Nephron progenitor cell (in vitro differentiated cells): ENCODE measurements at regions not wholly inside any gene's neighbourhood (a gene's known extent, or its start where the extent isn't known, plus 50 kb on each side); places are given as distances from the start of the nearest gene placed in this dataset.
"Not testable (repeated sequence)": the region's sequence is repeated elsewhere in the genome, so short reads cannot be mapped to it uniquely, and the experiment has no call there.

Experiments
- DNase-seq: peaks from one replicate; pipeline ENCODE4 v3.0.0; 2021
- H3K27ac Mint-ChIP-seq: 2 replicates; pipeline ENCODE4 v1.8.0; 2021; ENCODE audit warnings: mild to moderate bottlenecking, moderate library complexity, mixed read lengths
- H3K27me3 Mint-ChIP-seq: 2 replicates; pipeline ENCODE4 v1.8.0; 2021; ENCODE audit warnings: mild to moderate bottlenecking, low read depth, mixed read lengths; ENCODE audit not compliant: poor library complexity
- H3K36me3 Mint-ChIP-seq: 2 replicates; pipeline ENCODE4 v1.8.0; 2021; ENCODE audit warnings: low read depth, mixed read lengths
- H3K4me1 Mint-ChIP-seq: 2 replicates; pipeline ENCODE4 v1.8.0; 2021; ENCODE audit warnings: mixed read lengths
- H3K4me3 Mint-ChIP-seq: 2 replicates; pipeline ENCODE4 v1.8.0; 2021; ENCODE audit warnings: mild to moderate bottlenecking, moderate library complexity, mixed read lengths
- H3K9me3 Mint-ChIP-seq: 2 replicates; pipeline ENCODE4 v1.8.0; 2021; ENCODE audit warnings: mild to moderate bottlenecking, moderate library complexity, mixed read lengths
- CTCF ChIP-seq: fragments of 200-600 bp; sonication (generic); IDR thresholded peaks from 2 replicates; pipeline ENCODE4 v1.5.0; 2021; ENCODE audit warnings: antibody characterized with exemption

GRCh38 chr13:52324831-52325230, 81.1 kb downstream of the THSD1 start:
- not testable (repeated sequence) for H3K9me3 Mint-ChIP-seq, H3K4me1 Mint-ChIP-seq, DNase-seq, H3K27ac Mint-ChIP-seq, H3K4me3 Mint-ChIP-seq, H3K36me3 Mint-ChIP-seq, H3K27me3 Mint-ChIP-seq

GRCh38 chr13:52319876-52320275, 86.1 kb downstream of the THSD1 start:
- no peak overlapping the region for H3K4me3 Mint-ChIP-seq
- H3K36me3 Mint-ChIP-seq, result no peaks in the 10 kb centered on the region
- H3K27me3 Mint-ChIP-seq, result peaks cover 3% of the 10 kb centered on the region
- H3K9me3 Mint-ChIP-seq, result no peaks in the 10 kb centered on the region
- peaks cover 4% of the 10 kb centered on the region for H3K4me1 Mint-ChIP-seq
- H3K27ac Mint-ChIP-seq, result no peak overlapping the region
- TF ChIP-seq CTCF, result no peak
- DNase-seq, result no peak

GRCh38 chr13:52309833-52310232, 96.1 kb downstream of the THSD1 start:
- not testable (repeated sequence) for DNase-seq, H3K4me3 Mint-ChIP-seq, H3K27ac Mint-ChIP-seq, H3K36me3 Mint-ChIP-seq, H3K27me3 Mint-ChIP-seq, H3K4me1 Mint-ChIP-seq
- peaks cover 37% of the 10 kb centered on the region for H3K9me3 Mint-ChIP-seq

- H3K36me3 Mint-ChIP-seq, result not testable (repeated sequence)
These were observed 99.6 kb downstream of the THSD1 start for GRCh38 chr13:52306336-52306735.

GRCh38 chr13:52303098-52303497, 102.9 kb downstream of the THSD1 start:
- H3K4me3 Mint-ChIP-seq, H3K27me3 Mint-ChIP-seq, H3K27ac Mint-ChIP-seq, H3K36me3 Mint-ChIP-seq, DNase-seq, H3K4me1 Mint-ChIP-seq: not testable (repeated sequence)
- peaks cover 17% of the 10 kb centered on the region for H3K9me3 Mint-ChIP-seq

More at GRCh38 chr13:52306336-52306735, 99.6 kb downstream of the THSD1 start:
- not testable (repeated sequence) for H3K4me1 Mint-ChIP-seq, H3K27ac Mint-ChIP-seq, H3K27me3 Mint-ChIP-seq, DNase-seq, H3K4me3 Mint-ChIP-seq
- H3K9me3 Mint-ChIP-seq, result peaks cover 29% of the 10 kb centered on the region

GRCh38 chr13:52302688-52303087, 103.3 kb downstream of the THSD1 start:
- H3K4me3 Mint-ChIP-seq, H3K36me3 Mint-ChIP-seq, H3K4me1 Mint-ChIP-seq, DNase-seq, H3K27ac Mint-ChIP-seq, H3K27me3 Mint-ChIP-seq: not testable (repeated sequence)
- peaks cover 17% of the 10 kb centered on the region for H3K9me3 Mint-ChIP-seq

GRCh38 chr13:52301810-52302400, 104.1 kb downstream of the THSD1 start:
- not testable (repeated sequence) for H3K27me3 Mint-ChIP-seq, H3K36me3 Mint-ChIP-seq

GRCh38 chr13:52298079-52298661, 107.8 kb downstream of the THSD1 start:
- not testable (repeated sequence) for H3K27me3 Mint-ChIP-seq, H3K36me3 Mint-ChIP-seq, H3K4me1 Mint-ChIP-seq, DNase-seq, H3K4me3 Mint-ChIP-seq, H3K27ac Mint-ChIP-seq
- H3K9me3 Mint-ChIP-seq, result peaks cover 17% of the 10 kb centered on the region

More at GRCh38 chr13:52301810-52302400, 104.1 kb downstream of the THSD1 start:
- H3K9me3 Mint-ChIP-seq, result peaks cover 17% of the 10 kb centered on the region
- H3K4me1 Mint-ChIP-seq, DNase-seq, H3K4me3 Mint-ChIP-seq, H3K27ac Mint-ChIP-seq: not testable (repeated sequence)

- H3K9me3 Mint-ChIP-seq, result peaks cover 10% of the 10 kb centered on the region
- not testable (repeated sequence) for DNase-seq, H3K27ac Mint-ChIP-seq, H3K4me1 Mint-ChIP-seq, H3K27me3 Mint-ChIP-seq, H3K4me3 Mint-ChIP-seq, H3K36me3 Mint-ChIP-seq
These were observed 117.1 kb downstream of the THSD1 start for GRCh38 chr13:52288891-52289290.

GRCh38 chr13:52281387-52281786, 122.0 kb upstream of the NEK3 start:
- H3K4me3 Mint-ChIP-seq, H3K27me3 Mint-ChIP-seq, H3K36me3 Mint-ChIP-seq, H3K4me1 Mint-ChIP-seq, DNase-seq, H3K27ac Mint-ChIP-seq: not testable (repeated sequence)
- peaks cover 16% of the 10 kb centered on the region for H3K9me3 Mint-ChIP-seq

- not testable (repeated sequence) for H3K27me3 Mint-ChIP-seq, DNase-seq, H3K4me1 Mint-ChIP-seq, H3K27ac Mint-ChIP-seq, H3K9me3 Mint-ChIP-seq, H3K4me3 Mint-ChIP-seq, H3K36me3 Mint-ChIP-seq
These were observed 120.0 kb upstream of the NEK3 start for GRCh38 chr13:52279408-52279807.

GRCh38 chr13:52254299-52254698, 94.9 kb upstream of the NEK3 start:
- DNase-seq, H3K4me1 Mint-ChIP-seq, H3K4me3 Mint-ChIP-seq: not testable (repeated sequence)

GRCh38 chr13:52240752-52241151, 81.4 kb upstream of the NEK3 start:
- DNase-seq, H3K36me3 Mint-ChIP-seq, H3K9me3 Mint-ChIP-seq, H3K4me3 Mint-ChIP-seq, H3K27ac Mint-ChIP-seq, H3K27me3 Mint-ChIP-seq, H3K4me1 Mint-ChIP-seq: not testable (repeated sequence)

More at GRCh38 chr13:52254299-52254698, 94.9 kb upstream of the NEK3 start:
- not testable (repeated sequence) for H3K9me3 Mint-ChIP-seq, H3K36me3 Mint-ChIP-seq, H3K27ac Mint-ChIP-seq, H3K27me3 Mint-ChIP-seq
